NCI-H2081 treated with DMSO at 0.1 percent for 48 hours (cell line): ENCODE measurements at regions not wholly inside any gene's neighbourhood (a gene's known extent, or its start where the extent isn't known, plus 50 kb on each side); places are given as distances from the start of the nearest gene placed in this dataset.

Experiments
- DNase-seq: peaks from one replicate; lab custom pipeline; 2025; lab: John Stamatoyannopoulos, UW

- no peak for DNase-seq
These were observed 1164.7 kb upstream of the AUTS2 start for GRCh38 chr7:68433462-68434070.

GRCh38 chr7:68434857-68435256 lies 1163.4 kb upstream of the AUTS2 start:
- no peak for DNase-seq

- DNase-seq, result no peak
These were observed 1160.3 kb upstream of the AUTS2 start for GRCh38 chr7:68438016-68438415.

GRCh38 chr7:68438811-68439210 lies 1159.5 kb upstream of the AUTS2 start:
- no peak for DNase-seq

DNA sequence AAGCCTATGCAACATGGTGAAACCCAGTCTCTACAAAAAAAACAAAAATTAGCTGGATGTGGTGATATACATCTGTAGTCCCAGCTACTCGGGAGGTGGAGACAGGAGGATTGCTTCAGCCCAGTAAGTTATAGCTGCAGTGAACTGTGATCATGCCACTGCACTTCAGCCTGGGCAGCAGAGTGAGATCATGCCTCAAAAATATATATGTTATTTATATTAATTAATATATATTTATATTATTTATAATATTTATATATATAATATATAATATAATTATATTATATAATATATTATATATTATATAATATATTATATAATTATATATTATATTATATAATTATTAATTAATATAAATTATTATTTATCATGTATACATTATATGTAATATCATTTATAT lies 1158.4 kb upstream of the AUTS2 start:
- DNase-seq, result no peak

DNA sequence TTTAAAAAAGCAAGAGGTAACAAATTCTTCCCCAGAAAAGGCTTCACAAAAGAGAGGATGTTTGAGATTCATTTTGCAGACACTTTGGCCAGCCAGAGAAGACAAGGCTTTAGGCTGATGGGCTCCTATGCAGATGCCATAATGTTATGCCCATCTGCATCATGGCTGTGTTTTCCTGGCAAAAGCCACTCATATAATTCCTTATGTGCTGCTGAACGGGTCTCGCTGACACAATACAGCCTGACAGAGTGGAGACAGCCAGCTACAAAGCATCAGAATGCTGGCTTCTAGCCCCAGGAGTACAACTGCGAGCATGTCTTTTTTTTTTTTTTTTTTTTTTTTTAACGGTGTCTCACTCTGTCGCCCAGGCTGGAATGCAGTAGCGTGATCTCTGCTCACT lies 1157.4 kb upstream of the AUTS2 start:
- DNase-seq, result no peak

- peak; percentile 58 for DNase-seq
These were observed 1156.6 kb upstream of the AUTS2 start for GRCh38 chr7:68441645-68442044.

DNA sequence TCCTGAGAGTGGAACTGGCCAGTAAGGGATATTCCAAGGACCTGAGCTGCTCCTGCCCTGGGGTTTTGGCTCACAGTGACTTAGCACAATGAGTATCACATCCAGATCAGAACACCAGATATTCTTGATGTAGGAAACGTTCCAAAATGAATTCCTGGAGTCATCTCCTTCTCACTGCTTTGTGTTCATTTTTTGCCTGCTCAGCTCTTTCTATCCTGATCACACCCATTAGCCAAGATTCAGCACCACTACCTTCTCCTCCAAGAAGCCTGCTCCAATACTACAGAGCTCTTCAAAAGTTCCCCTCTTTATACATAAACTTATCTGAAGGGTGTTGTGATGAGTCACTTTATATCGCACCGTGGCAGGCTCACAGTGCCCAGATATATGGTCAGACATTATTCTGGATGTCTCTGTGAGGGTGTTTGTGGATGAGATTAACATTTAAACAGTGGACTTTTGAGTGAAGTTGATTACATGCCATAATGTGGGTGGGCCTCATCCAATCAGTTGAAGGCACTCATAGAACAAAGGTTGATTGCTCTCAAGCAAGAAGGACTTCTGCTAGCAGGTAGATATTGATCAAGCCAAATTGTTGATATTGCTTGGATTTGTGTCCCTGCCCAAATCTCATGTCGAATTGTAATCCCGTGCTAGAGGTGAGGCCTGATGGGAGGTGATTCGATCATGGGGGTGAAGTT lies 1155.2 kb upstream of the AUTS2 start:
- DNase-seq, result no peak

DNA sequence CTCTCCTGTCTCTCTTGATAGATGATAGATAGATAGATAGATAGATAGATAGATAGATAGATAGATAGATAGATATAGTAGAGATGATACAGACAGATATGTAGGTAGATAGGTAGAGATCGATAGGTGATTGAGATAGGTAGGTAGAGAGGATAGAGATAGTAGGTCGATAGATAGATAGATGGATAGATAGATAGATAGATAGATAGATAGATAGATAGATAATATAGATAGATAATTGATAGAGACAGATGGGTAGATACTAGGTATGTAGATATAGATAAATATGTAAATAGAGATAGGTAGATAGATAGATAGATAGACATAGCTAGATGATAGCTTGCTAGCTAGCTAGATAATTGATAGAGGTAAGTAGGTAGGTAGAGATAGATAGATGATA lies 1154.2 kb upstream of the AUTS2 start:
- no peak for DNase-seq

DNA sequence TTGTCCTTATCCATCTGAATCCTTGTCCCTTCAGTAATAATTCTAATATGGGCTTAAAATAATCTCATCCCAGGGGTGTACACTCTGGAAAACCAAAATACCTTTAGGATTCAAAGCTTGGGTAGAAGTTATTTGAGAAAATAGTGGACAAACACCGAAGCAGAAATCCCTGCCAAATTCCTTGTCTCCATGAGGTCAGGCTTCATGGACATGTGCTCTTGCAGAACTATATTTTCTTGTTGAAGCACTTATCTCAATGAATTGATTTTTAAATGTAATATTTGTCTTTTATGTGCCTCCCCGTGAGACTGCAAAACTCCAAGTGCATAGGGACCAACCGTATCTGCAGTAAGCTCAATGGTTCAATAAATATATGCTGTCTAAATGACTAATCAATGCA lies 1153.3 kb upstream of the AUTS2 start:
- no peak for DNase-seq

DNA sequence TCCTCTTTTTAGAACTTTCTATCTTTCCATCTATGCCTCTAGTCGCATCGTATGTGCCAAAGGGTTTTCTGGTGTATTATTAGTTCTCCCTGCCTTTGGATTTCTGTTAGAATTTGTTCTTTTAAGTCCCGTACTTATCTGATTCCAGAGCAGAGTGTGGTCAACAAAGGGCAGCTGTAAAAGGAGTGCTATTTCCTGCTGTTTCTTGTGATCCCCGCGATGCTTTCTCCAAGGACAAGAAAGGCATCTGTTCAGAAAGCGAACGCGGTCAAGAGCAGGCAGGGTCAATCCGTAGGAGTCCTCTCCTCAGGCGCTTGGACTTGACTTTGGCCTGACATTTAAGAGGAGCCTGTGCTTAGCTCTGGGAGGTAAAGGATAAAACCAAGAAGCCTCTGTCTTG lies 1152.1 kb upstream of the AUTS2 start:
- DNase-seq, result no peak

- no peak for DNase-seq
These were observed 1149.2 kb upstream of the AUTS2 start for GRCh38 chr7:68449099-68449498.

DNA sequence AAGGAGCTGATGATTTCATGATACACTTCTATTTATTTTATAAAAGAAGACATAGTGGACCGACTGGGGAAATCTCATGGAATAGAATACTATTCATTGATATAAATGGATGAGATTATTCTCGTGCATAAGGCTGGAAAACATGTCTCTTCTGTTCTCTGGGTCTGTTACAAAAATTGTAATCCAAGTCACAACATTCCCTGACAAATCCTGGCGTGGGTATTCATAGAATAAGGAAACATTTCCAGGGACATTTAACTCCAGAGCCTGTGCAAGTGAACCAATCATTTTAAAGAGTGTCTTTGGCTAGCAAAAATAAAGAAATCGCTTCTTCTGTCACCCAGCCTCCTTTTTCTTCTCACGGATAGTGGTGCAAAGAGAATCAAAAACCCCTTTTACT lies 1148.5 kb upstream of the AUTS2 start:
- DNase-seq, result no peak

- no peak for DNase-seq
These were observed 1143.3 kb upstream of the AUTS2 start for GRCh38 chr7:68454931-68455330.

DNA sequence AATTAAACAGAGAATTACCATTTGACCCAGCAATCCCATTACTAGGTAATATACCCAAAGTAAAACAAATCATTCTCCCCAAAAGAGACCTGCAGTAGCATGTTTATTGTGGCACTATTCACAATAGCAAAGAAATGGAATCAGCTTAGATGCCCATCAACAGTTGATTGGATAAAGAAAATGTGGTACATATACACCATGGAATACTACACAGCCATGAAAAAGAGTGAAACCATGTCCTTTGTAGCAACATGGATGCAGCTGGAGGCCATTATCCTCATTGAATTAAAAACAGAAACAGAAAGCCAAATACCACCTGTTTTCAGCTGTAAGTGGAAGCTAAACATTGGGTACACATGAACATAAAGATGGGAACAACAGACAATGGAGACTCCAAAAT lies 1141.8 kb upstream of the AUTS2 start:
- no peak for DNase-seq

DNA sequence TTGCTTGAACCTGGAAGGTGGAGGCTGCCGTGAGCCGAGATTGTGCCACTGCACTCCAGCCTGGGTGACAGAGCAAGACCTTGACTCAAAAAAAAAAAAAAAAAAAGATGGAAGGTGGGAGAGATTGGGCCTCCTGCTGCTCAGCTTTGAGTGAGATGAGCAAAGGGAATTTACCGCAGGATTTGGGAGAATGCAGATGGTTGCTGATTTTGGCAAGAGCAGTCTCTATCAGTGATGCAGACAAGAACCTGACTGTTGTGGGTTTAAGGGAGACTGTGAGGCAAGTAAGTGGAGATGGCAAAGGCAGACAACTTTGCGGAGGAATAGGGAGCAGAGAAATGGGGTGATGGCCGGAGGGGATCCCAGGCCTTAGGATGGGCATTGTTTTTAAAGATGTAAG lies 1140.8 kb upstream of the AUTS2 start:
- DNase-seq, result no peak

DNA sequence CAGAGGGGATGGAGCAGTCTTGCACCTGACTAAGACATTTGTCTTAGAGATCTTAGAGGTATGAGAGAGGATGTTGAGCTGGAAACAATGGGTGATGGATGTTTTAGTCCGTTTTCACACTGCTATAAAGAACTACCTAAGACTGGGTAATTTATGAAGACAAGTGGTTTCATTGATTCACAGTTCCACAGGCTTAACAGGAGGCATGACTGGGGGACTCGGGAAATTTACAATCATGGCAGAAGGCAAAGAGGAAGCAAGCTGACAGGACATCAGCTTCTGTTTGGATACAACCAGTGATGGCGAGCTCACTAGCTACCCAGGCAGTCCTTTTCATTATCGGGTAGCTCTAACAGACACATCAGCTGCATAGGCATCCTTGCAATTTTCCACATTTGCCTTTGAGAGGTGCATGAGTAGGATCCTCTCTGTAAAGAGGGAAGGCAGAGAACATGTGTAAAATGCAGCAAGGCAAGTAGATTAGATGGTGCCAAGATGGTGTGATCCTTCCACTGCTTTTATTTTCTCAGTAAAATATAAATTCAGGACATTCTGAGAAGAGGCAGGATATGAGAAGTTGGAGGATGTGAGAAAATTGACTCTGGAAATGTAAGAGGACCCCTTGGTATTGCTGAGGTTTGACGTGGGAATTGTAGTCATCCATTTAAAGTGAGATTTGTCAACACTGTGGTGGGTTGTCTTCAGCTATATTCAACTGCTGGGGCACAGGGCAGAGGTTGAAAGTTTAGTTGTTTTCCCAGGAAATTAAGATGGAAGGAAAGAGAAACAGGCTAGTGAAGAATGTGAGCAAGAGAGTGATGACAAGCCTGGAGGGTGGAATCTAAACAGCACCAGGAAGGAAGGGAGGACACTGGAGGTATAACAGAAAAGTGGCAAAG lies 1140.0 kb upstream of the AUTS2 start:
- no peak for DNase-seq

- no peak for DNase-seq
These were observed 1136.8 kb upstream of the AUTS2 start for GRCh38 chr7:68461430-68461829.

DNA sequence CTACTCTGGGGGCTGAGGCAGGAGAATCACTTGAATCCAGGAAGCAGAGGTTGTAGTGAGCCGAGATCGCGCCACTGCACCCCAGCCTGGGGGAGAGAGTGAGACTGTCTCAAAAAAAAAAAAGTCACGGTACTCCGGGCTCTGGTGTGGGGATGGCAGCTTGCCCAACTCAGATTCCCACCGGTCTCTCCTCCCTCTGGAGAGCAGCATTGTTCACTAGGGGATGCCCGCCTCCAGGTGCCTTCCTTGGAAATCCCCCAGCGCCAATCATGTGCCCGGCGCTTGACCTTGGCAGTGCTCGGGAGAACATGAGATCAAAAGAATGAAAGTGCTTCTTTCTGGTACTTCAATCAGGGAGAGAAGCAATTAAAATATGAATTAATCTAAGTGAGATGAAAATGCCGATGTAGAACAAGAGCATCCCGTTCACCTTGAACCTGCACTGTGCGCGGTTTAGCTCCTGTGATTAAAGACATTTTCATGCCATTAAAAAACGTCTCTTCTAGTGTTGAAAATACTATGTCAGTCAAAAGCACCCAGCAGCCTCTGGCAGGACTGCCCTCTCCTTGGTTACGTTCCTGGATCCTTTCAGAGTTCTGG lies 1127.3 kb upstream of the AUTS2 start:
- no peak for DNase-seq

DNA sequence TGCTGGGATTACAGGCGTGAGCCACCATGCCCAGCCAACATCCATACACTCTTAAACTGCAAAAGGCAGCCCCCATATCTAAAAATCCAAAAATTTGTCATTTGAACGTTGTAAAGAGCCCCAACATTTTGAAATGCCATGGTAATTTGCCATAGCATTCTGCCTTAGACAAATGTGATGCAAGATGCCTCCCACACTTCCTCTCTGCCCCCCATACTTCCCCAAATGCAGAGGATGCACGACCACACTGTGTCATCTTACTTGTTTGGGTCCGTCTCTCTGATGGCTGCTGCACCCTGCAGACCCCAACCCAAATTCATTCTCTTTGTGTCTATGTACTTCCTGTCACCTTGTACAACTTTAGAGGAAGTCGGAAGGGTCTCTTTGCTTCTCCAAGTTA lies 1125.6 kb upstream of the AUTS2 start:
- DNase-seq, result no peak

- no peak for DNase-seq
These were observed 1123.5 kb upstream of the AUTS2 start for GRCh38 chr7:68474661-68475216.

GRCh38 chr7:68476966-68477365 lies 1121.3 kb upstream of the AUTS2 start:
- no peak for DNase-seq
